Jurkat, Clone E6-1 (cell line): ENCODE measurements at regions not wholly inside any gene's neighbourhood (a gene's known extent, or its start where the extent isn't known, plus 50 kb on each side); places are given as distances from the start of the nearest gene placed in this dataset.
"Not testable (repeated sequence)": the region's sequence is repeated elsewhere in the genome, so short reads cannot be mapped to it uniquely, and the experiment has no call there.

Experiments used
- DNase-seq: peaks from one replicate; pipeline ENCODE4 v3.0.0-alpha.2; 2011; ENCODE audit warnings: low read depth, low spot score
- H3K4me3 ChIP-seq: 2 replicates; pipeline ENCODE4 v1.5.1; 2011; ENCODE audit warnings: mild to moderate bottlenecking, low read length, control low read depth, moderate library complexity

DNA sequence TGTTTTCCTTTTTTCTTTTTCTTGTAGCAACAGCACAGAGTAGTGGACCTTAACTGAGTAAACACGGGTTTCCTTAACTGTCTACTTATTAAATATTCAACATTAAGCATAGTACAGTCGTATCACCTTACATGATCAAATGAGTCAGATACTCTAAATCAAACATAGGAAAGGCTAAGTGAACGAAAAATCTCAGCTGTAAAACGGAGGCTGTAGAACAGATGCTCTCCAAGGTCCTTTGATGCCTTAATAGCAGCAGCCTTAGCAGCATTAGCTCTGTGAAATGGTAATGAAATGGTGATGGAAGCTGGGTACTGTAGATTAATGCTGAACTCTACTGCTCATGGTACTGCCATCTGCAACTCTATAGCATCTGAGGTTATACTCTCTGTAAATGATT is 1433.3 kb upstream of the C9orf72 start:
- no peak for DNase-seq
- no peak overlapping the region for H3K4me3 ChIP-seq

DNA sequence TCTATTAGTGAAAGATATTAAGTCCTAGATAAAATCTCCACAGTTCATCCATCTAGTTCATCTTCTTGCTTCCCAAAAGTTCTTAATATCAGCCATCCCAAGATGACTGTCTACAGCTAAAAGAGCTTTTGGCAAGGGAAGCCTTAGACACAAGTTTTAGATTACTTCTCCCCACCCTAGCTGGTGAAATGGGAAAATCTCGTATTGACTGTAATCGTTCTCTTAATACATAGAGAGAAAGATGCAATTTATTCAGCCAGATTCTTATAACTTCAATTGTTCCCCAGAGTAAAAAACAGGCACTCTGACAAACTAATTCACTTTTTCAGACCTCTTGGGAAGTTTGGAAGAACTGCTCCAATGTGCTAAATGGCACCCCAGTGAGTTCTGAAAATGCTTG is 1439.6 kb upstream of the C9orf72 start:
- H3K4me3 ChIP-seq, result no peak overlapping the region
- DNase-seq, result no peak

DNA sequence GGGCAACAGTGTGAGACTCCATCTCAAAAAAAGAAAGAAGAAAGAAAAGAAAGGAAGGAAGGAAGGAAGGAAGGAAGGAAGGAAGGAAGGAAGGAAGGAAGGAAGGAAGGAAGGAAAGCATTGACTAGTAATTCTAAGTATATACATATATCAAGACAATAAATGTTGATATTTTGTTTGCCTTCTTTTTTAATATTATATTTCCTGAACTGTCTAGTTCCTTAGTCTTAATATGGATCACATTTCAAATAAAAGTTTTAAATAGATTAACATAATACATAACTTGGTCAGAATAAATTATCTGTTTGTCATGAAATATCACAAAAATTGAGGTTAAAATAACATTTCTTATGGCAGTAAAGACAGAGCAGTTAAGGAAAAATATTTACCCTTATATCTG is 1448.4 kb upstream of the C9orf72 start:
- DNase-seq, result no peak
- H3K4me3 ChIP-seq, result no peak overlapping the region

DNA sequence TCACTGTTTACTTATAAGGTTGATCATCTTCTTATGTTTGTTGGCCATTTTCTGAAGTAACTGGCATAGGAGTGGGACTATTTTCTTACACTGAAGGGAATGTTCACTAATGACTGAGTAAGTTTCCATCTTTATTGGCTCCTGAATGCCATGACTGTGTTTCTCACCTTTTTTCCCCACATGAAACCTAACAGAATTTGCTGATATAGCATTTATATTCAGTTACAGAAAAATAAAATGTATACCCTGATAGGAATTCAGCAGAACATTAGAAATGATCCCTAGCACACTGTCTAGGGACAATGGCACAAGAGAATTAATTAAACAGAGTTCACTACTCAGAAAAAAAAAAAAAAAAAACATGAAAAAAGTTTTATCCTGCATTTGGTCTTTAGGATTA is 1465.1 kb upstream of the C9orf72 start:
- no peak overlapping the region for H3K4me3 ChIP-seq
- DNase-seq, result no peak

DNA sequence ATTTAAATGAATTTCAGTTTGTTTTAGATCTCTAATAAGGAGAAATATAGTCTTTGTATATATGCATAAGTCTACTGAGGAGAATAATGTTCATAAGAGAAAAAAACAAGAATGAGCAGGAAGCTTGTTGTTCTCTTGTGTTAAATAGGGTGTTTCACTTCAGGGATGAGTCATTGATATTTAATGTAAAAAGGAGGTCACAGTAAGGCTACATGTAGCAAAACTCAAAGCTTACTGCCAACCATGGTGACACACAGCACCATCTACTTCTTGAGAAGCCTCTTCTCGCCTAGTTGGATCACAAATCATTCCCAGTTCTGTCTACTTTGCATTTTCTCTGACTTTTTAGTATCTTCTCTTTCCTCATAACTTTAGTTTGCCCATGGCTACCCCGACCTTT is 1466.0 kb upstream of the C9orf72 start:
- DNase-seq, result no peak
- H3K4me3 ChIP-seq, result no peak overlapping the region

DNA sequence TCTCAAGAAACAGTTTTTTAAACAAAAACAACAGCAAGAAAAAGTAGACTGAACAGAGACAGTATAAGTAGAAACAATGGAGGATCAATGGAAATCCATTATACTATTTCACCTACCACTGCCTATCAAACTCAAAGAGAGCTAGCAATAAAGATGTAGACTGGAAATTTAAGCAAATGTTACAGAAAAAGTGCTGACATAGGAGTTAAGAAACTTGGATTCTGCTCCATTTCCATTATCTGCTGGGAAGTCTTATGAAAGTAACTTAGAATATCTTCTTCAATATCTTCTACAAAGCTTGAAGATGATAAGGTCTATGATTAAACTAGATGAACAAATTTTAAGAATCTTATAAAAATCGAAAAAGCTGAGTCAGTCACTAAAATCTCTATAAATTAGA is 1469.8 kb upstream of the C9orf72 start:
- DNase-seq, result no peak
- no peak overlapping the region for H3K4me3 ChIP-seq

DNA sequence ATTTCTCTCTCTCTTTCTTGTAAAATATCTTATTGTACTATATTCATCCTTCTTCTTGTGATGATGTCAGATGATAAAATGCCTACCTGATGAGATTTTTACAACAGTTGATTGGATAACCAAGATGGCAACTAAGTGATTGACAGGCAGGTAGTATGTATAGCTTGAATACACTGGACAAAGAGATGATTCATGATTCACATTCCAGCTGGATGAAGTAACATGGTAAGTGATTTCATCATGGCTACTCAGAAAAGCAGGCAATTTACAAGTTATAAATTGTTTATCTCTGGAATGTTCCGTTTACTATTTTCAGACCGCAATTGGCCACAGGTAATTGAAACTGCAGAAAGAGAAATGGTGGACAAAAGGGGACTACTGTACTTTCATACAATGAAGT is 1471.7 kb upstream of the C9orf72 start:
- no peak overlapping the region for H3K4me3 ChIP-seq
- no peak for DNase-seq

DNA sequence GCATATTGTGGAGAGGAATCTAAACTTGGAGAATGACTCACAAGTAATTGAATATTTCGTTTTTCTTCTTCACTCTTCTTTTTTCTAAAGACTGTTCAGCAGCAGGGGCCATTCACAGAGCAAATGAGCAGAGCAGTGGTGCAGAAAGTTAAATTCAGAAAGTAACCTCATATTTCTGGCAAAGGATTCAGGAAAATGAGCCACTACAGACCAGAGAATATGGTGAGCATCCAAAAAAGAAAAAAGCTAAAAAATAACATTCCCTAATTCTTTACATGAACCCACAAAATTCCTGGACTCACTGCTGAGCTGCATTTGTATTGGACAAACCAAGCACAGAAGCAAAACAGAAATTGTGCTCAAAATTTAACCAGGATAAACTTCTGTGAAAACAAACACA is 1486.8 kb upstream of the C9orf72 start:
- H3K4me3 ChIP-seq, result no peak overlapping the region

DNA sequence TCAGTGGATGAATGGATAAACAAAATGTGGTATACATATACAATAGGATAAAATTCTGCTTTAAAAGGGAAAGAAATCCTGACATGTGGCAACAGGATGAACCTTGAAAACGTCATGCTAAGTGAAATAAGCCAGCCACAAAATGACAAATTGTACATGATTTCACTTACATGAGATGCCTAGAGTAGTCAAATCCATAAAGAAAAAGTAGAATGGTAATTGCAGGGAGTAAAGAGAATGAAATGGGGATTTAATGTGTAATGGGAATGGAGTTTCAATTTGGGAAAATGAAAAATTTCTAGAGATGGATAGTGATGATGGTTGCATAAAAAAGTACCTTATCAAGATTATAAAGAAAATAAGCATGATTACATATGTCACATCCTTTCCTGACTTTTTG is 1489.2 kb upstream of the C9orf72 start:
- DNase-seq, result no peak

More for the DNA sequence above, 1486.8 kb upstream of the C9orf72 start:
- no peak for DNase-seq

DNA sequence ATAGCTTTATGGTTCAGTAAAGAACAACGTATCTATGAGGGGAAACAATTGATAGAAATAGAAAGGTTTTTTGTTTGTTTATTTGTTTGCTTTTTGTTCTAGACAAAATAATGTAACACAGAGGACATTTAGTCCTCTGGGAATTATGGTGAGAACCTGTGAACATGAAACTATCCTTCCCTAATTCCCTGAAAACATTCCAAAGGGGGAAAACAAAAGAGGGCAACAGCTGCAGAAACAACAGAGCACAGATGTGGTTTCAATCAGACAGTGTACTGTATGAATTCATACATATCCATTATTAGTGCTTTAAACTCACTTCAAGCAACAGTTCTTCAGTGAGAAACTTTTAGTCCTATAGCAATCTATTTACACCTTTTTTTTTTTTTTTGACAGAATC is 1489.8 kb upstream of the C9orf72 start:
- DNase-seq, result no peak
- H3K4me3 ChIP-seq, result no peak overlapping the region

More for the DNA sequence above, 1489.2 kb upstream of the C9orf72 start:
- no peak overlapping the region for H3K4me3 ChIP-seq

DNA sequence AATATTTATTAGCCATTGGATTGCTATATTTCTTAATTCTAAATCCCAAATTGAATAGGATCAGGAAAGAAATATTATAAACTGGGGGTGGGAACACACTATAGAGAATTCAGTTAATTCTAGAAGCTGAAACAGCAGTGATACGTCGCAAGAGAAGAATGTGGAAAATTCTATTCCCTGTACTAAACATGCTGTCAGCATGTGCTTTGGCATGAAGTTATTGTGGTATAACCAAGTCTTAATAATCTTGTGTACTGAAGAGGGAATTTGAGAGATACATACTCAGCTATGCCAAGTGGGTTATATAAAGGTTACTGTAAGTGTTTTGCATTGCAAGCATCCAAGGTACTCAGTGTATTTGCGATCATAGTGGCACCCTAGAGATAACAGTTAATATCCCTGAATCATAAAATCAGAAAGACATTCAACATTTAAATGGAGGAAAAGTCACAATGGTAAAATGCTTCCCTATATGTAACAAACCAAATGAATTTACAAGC is 1492.9 kb upstream of the C9orf72 start:
- DNase-seq, result no peak
- no peak overlapping the region for H3K4me3 ChIP-seq

DNA sequence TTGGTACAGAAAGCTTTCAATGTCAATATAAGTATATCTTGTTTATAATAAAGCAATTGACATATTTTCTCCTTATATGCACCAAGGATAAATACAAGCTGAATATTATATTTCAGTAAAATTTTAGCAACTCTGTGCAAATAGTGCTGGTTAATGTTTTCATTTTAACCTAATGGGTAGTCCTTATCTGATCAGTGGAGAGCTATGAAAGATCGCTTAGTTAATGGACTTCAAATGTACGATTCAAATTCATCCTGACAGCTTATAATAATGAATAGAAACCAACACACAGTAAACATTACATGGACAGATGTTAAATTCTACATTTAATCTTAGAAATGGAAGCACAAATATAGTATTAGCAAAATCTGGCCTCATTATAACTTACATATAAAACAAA is 1495.2 kb upstream of the C9orf72 start:
- no peak for DNase-seq
- H3K4me3 ChIP-seq, result no peak overlapping the region

DNA sequence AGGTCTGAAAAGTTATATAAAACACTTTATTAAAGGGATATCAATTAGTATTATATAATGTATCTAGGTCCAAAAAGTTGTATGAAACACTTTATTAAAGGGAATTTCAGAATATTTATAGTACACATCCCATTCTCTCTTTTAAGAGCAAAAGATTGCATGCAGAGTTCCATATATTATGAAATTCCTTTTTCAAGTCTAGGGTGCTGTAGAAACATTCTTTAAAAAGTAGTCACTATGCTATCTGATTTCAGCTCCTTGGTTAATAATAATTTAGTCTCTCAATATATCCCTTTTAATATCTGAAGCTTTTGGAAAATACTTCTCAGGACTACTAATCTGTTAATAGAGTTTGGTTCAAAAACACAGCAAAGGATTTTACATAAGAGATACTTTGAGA is 1496.1 kb upstream of the C9orf72 start:
- H3K4me3 ChIP-seq, result no peak overlapping the region
- no peak for DNase-seq

DNA sequence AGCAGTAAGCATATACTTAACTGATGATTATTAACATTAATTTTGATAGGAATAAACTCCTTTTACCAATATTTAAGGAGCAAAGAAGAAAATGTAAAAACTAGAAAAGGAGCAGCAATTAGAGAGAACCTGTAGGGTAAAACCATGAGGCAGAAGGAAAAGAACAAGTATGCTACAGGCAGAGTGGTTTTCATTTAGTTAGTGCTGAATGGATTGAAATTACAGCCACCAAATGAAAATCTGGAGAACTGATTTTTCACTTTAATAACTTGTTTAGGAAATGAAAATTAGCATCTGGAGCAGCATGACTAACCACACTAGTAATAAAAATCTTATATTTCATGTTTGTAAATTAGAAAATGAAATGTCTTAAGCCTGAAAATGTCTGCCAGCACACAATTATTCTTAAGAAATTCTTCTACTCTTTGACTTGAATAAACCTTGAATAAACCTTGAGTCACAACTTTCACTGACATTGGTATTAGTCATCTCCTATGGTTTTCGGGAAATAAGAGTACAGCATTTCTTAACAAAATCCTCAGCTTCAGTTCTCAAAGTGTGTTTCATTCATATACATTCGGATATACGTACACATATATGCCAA is 1504.9 kb upstream of the C9orf72 start:
- no peak for DNase-seq
- H3K4me3 ChIP-seq, result no peak overlapping the region

DNA sequence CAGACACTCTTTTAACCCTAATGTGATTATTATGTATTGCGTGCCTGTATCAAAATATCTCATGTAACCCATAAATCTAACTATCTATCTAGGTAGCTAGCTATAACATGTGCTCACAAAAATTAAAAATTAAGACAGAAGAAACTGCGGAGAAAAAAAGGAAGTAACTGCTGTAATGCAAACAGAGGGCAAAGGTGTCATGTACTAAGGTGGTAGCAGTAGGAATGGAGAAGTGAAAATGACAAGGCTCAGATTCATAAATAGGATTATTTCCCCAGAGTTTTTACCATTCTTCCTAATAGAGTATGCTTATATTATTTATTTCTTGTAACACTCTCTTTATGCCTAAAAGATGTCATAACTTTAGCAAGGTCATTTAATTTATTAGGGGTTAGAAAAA is 1527.5 kb upstream of the C9orf72 start:
- no peak overlapping the region for H3K4me3 ChIP-seq
- no peak for DNase-seq

DNA sequence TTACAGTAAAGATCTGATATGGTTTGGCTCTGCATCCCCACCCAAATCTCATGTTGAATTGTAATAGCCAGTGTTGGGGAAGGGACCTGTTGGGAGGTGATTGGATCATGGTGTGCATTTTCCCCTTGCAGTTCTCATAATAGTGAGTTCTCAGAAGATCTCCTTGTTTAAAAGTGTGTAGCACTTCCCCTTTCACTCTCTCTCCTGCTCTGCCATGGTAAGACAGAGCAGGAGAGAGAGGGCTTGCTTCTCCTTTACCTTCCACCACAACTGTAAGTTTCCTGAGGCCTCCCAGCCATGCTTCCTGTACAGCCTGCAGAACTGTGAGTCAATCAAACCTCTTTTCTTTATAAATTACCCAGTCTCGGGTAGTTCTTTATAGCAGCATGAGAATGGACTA is 1530.9 kb upstream of the C9orf72 start:
- not testable (repeated sequence) for H3K4me3 ChIP-seq, DNase-seq

DNA sequence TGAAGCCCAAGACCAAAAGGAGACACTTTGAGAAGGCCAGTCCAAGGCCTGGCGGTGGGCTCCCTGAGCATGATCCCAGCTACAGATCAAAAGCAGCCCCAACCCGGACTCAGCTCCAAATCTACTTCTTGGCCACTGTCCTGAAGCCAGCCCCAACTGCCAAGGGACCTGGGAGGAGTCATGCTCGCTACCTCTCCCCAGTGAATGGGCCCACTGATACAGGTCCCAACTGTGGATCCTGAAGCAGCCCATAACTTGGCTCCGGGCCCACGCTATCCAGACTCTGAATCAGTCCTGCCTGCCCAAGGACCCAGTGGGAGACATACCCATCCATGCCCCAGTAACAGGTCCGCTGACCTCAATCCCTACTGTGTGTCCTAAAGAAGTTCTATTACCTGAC is 1545.3 kb upstream of the C9orf72 start:
- H3K4me3 ChIP-seq, result no peak overlapping the region
- DNase-seq, result no peak

DNA sequence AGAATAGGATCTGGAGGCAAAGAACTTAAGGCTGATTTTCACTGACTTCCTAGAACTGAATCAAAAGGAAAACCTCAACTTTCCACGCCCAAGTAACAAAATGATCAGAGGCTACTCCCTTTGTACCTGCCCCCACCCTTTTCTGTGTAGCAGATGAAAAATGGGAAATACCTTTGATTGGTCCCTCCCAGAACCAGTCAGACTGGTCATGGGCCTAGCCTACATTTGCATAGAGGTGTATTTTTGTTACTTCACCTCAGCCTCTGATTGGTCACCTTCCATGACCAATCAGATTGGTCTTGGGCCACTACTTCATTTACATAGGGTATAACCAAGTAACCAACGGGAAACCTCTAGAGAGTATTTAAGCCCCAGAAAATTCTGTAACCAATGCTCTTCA is 1553.5 kb upstream of the C9orf72 start:
- DNase-seq, result no peak
- no peak overlapping the region for H3K4me3 ChIP-seq

DNA sequence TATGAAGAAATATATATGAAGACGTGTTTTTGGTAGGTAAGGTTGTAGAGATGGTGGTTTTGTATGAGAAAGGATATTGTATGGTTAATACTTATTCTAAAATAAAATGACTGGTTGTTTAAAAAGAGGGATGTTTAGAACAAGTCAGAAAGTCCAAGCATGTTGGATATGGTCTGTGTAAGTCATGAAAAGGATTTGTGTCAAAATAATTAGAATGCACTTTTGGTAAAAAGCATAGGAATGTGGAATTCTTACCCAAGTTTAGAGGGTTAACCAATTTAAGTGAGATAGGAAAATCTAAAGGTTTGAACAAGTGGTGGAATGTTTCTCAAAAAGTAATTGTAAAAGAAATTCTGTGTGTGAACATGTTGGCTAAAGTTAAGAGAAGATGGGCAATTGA is 1556.5 kb upstream of the C9orf72 start:
- DNase-seq, result no peak
- H3K4me3 ChIP-seq, result no peak overlapping the region

DNA sequence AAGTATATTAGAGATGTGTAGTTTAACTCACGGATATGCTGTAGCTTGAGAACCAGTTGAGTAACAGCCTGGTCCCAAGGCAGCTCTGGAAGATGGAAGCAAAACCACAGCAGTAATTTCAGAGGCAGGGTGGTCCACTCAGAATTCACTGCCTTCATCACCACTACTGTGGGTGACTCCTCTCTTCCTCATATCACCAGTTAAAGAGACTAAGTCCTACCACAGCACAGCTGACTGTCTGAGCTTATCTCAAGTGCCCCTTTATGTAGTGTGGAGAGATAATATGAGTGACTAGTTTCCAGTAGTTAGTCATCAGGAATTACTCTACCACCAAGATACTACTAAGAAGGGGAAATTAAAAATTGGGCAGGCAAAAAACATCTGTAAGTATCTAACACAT is 1571.2 kb upstream of the C9orf72 start:
- no peak overlapping the region for H3K4me3 ChIP-seq
- no peak for DNase-seq

DNA sequence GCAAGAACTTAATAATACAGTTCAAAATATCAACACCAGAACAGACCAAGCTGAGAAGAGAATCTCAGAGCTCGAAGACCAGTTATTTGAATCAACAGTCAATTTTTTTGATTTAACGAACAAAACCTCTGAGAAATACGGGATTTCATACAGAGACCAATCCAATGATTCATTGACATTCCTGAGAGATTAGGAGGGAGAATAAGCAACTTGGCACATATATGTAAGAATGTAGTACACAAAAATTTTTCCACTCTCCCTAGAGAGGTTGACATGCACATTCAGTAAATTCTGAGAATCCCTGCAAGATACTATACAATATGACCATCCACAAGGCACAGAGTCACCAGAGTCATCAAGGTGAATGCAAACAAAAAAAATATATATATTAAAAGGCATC is 1577.3 kb upstream of the C9orf72 start:
- DNase-seq, result no peak
- no peak overlapping the region for H3K4me3 ChIP-seq
